NCI-H1417 treated with DMSO at 0.1 percent for 48 hours (cell line): ENCODE measurements at regions not wholly inside any gene's neighbourhood (a gene's known extent, or its start where the extent isn't known, plus 50 kb on each side); places are given as distances from the start of the nearest gene placed in this dataset.
"Not testable (repeated sequence)": the region's sequence is repeated elsewhere in the genome, so short reads cannot be mapped to it uniquely, and the experiment has no call there.

Experiments
- DNase-seq: peaks from one replicate; lab custom pipeline; 2025; lab: John Stamatoyannopoulos, UW

DNA sequence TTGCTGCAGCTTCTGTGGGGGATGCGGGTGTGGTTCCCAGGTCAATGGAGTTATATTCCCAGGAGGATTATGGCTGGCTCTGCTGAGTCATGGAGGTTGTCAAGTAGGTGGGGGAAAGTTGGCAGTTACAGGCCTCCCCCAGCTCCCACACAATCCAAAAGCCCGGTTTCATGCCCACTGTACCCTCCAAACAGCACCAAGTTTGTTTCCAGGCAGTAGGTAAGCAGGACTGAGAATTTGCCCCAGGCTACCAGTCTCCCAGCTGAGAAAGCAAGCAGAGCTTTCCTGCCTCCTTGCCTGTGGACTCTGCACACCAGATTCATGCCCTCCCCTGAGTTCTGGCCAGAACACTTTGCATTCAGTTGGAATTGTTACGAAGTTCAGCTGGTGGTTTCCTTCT is 578.2 kb downstream of the MEI4 start:
- no peak for DNase-seq

GRCh38 chr6:78243519-78243918 is 590.7 kb downstream of the MEI4 start:
- DNase-seq, result no peak

DNA sequence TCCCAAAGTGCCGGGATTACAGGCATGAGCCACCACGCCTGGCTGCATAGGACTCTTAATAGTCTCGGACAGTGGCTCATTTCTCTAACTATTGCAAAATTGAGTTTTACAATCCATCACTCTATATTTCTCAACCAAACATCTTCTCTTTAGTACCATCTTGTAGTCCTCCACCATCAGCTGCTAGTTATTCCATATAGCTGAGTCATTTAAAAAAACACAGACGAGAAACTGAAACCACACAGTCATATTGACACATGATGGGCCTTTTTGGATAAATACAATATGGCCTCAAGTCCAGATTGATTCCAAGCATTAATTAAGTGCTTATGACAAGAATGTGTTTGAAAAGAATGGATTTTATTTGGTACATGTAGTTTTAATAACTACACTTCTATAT is 599.1 kb downstream of the MEI4 start:
- DNase-seq, result no peak

DNA sequence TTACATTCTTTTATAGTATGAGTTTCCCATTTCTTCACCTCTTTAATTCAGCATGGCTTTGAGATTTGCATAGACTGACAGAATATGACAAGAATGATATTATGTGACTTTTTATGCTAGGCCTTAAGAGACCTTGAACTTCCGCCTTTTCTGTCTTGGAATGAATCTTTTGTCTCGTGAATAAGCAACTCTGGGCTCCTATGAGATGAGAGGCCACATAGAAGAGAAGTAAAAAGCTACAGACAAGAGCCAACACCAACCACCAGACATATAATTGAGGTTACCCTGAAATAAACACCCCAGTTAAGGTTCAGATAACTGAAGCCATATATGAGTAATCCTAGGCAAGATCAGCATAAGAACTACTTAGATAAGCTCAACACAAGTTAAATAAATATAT is 600.8 kb downstream of the MEI4 start:
- DNase-seq, result no peak

DNA sequence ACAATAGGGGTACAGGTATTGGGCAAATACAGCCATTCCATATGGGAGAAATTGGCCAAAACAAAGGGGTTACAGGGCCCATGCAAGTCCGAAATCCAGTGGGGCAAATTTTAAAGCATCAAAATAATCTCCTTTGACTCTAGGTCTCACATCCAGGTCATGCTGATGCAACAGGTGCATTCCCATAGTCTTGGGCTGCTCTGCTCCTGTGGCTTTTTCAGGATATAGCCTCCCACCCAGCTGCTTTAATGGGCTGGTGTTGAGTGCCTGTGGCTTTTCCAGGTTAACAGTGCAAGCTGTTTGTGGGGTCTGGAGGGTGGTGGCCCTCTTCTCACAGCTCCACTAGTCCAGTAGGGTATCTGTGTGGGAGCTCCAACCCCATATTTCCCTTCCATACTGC is 607.1 kb downstream of the MEI4 start:
- DNase-seq, result no peak

GRCh38 chr6:78260427-78260826 is 606.9 kb upstream of the IRAK1BP1 start:
- not testable (repeated sequence) for DNase-seq

DNA sequence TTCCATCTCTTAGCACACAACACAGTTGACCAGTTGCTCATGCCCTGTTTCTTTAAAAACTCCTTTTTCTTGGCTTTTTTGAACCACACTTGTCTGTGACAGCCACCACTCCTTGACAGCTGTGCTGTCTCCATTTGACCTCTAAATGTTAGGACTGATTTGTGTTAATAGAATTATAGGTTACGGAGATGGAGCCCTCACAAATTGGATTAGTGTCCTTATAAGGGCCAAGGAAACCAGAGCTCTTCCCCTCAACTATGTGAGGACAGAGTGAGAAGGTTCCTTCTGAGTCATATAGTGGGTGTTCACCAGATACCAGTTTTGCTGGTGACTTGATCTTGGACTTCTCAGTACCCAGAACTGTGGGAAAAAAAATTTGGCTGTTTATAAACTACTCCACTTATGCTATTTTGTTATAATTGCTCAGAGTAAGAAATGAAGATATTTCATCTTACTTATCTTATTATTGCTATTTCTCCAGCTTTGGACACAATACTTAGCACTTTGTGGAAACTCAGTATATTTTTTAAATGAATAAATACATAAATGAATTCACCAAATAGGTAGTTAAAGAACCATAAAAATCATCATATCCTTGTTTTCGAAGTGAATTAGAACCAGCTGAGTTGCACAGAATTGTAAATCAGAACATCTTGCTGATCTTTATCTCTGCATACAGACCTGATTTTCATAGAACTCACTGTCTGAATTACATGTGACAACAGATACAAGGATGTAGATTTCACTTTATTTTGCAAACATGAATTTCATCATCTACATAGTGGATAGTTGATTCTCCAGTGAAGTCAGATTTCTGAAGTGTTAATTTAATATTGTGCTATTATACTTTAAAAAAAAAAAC is 598.5 kb upstream of the IRAK1BP1 start:
- DNase-seq, result no peak

- no peak for DNase-seq
Measured at GRCh38 chr6:78300885-78301284, 566.5 kb upstream of the IRAK1BP1 start.

DNA sequence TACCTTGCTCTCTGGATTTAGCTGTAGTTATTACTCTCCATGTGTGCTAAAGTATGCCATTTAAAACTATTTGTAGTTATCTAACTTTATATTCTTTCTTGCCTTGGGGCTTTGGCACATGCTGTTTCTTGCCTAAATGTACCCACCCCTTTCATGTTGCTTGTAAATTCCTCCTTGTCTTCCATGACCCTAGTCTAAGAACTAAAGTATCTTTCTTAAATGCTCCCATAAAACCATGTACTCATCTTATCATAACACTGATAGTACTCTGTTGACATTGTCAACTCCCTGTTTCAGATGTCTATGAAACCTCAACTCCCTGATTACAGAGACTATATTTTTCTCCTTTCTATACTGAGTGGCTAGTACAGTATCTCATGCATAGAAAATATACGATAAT is 564.9 kb upstream of the IRAK1BP1 start:
- no peak for DNase-seq

GRCh38 chr6:78308025-78308424 is 559.3 kb upstream of the IRAK1BP1 start:
- no peak for DNase-seq

DNA sequence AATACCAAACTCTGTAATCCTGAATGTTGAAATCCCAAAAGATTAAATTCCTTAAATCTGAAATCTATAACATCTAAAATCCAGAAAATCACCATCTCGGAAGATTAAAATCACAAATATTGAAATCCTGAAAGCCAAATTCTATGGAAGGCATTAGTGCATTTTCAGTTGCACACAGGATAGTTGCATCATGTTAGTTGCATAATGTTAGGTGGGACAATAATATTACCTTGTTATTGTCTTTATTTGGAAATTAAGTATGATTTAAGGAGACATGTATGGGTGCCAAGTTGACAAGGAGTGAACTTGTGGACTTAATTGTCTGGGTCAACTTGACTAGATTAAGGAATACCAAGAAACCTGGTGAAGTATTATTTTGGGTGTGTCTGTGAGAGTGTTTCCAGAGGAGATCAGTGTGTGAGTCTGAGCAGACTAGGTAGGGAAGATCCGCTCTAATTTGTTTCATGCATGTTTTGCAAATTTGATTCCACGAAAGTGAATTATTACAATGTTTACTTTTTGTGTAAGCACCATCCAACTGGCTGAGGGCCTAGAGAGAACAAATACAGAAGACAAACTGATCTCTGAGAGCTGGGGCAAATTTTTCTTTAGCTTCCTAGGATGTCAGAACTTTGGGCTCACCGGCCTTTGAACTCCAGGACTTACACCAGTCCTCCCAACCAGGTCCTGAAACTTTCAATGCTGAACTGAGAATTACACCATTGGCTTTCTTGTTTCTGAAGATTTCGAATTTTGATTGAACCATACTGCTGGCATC is 545.1 kb upstream of the IRAK1BP1 start:
- no peak for DNase-seq

- DNase-seq, result no peak
Measured at GRCh38 chr6:78324213-78324612, 543.1 kb upstream of the IRAK1BP1 start.

DNA sequence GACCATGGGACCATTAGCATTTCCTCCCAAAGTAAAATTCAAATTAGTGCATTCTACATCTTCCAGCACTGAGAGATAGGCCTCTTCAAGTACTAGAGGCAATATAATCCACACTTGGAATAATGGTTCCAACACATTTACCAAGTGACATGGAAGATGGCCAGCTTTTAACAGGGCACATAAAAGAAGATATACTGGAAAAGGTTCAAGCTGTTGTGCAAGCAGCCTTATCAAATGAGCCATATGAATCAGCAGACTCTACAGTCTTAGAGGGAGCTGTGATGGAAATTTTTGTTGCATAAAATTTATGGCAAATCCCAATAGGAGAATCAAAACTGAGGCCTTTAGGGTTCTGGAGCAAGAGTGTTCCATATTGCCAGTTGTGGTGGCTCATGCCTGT is 526.6 kb upstream of the IRAK1BP1 start:
- no peak for DNase-seq

GRCh38 chr6:78345882-78346281 is 521.5 kb upstream of the IRAK1BP1 start:
- no peak for DNase-seq

GRCh38 chr6:78347191-78347916 is 520.0 kb upstream of the IRAK1BP1 start:
- no peak for DNase-seq

- no peak for DNase-seq
Measured at GRCh38 chr6:78353040-78353439, 514.3 kb upstream of the IRAK1BP1 start.

DNA sequence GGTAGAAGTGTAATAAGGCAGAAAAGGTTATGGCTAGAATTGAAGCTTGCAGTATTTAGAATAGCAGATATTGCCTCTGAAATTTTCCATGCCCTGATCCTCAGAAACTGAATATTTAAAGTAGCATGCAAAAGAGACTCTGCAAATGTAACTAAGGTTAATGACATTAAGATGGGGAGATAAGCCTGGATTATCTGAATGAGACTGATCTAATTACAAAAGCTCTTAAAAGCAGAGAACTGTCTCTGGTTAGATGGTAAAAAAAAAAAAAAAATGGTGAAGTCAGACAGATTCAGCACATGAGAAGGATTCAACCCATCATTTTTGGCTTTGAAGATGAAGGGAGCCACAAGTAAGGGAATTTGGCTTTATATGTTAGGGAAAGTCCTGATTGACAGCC is 503.7 kb upstream of the IRAK1BP1 start:
- no peak for DNase-seq

GRCh38 chr6:78365473-78365872 is 501.9 kb upstream of the IRAK1BP1 start:
- no peak for DNase-seq

- DNase-seq, result no peak
Measured at GRCh38 chr6:78377056-78377455, 490.3 kb upstream of the IRAK1BP1 start.

DNA sequence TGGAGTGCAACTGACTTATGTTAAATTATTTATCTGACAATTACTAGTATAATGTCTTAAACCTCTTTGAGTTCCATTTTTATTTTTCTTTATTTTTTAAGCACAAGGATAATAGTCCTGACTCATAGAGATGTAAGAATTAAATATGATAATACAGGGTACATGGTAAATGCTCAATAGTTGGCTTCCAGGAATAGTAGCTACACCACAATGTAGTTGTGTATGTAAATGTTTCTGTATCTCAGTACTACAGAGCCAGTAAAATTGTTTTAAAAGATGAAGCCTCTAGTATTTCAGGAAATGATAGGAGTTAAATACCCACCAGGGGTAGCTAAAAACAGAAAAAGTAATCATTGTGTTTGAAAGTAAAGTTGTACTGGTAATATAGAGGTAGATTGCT is 487.4 kb upstream of the IRAK1BP1 start:
- DNase-seq, result no peak

- no peak for DNase-seq
Measured at GRCh38 chr6:78380541-78380940, 486.8 kb upstream of the IRAK1BP1 start.

- DNase-seq, result no peak
Measured at GRCh38 chr6:78383968-78384367, 483.4 kb upstream of the IRAK1BP1 start.

DNA sequence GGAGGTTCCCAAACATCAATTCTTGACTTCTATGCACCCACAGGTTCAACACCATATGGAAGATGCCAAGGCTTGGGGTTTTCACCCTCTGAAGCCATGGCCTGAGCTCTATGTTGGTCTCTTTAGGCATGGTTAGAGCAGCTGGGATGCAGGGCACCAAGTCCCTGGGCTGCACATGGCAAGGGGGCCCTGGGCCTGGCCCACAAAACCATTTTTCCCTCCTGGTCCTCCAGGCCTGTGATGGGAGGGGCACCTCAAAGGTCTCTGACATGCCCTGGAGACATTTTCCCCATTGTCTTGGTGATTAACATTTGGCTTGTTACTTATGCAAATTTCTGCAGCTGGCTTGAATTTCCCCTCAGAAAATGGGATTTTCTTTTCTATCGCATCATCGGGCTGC is 480.5 kb upstream of the IRAK1BP1 start:
- DNase-seq, result not testable (repeated sequence)
